Smooth muscle cell (in vitro differentiated cells): ENCODE measurements at regions not wholly inside any gene's neighbourhood (a gene's known extent, or its start where the extent isn't known, plus 50 kb on each side); places are given as distances from the start of the nearest gene placed in this dataset.
"Not testable (repeated sequence)": the region's sequence is repeated elsewhere in the genome, so short reads cannot be mapped to it uniquely, and the experiment has no call there.

Experiments
- DNase-seq: peaks from one replicate; lab custom pipeline; 2025; ENCODE audit not compliant: unreplicated experiment; lab: John Stamatoyannopoulos, UW
- H2AFZ ChIP-seq: fragments of 200-600 bp; sonication (generic); 2 replicates; pipeline ENCODE4 v1.6.0; 2016; ENCODE audit warnings: antibody characterized with exemption, low read depth, mild to moderate bottlenecking
- H3F3A ChIP-seq: fragments of 200-600 bp; sonication (generic); 2 replicates; pipeline ENCODE4 v1.6.0; 2017; ENCODE audit warnings: antibody characterized with exemption, low read depth
- H3K27ac ChIP-seq: fragments of 200-600 bp; sonication (generic); 2 replicates; pipeline ENCODE4 v1.5.1; 2016; ENCODE audit warnings: low read depth, mild to moderate bottlenecking
- H3K27me3 ChIP-seq: fragments of 200-600 bp; sonication (generic); 2 replicates; pipeline ENCODE4 v1.6.1; 2016; ENCODE audit warnings: low read depth, mild to moderate bottlenecking
- H3K36me3 ChIP-seq: fragments of 200-600 bp; sonication (generic); 2 replicates; pipeline ENCODE4 v1.5.1; 2016; ENCODE audit warnings: low read depth
- H3K4me1 ChIP-seq: fragments of 200-600 bp; sonication (generic); 2 replicates; pipeline ENCODE4 v1.5.1; 2016; ENCODE audit warnings: low read depth
- H3K4me2 ChIP-seq: fragments of 200-600 bp; sonication (generic); 2 replicates; pipeline ENCODE4 v1.6.0; 2016; ENCODE audit warnings: mild to moderate bottlenecking
- H3K4me3 ChIP-seq: fragments of 200-600 bp; sonication (generic); 2 replicates; pipeline ENCODE4 v1.5.1; 2016; ENCODE audit warnings: mild to moderate bottlenecking
- H3K79me2 ChIP-seq: fragments of 200-600 bp; sonication (generic); 2 replicates; pipeline ENCODE4 v1.6.0; 2016; ENCODE audit warnings: low read depth, mild to moderate bottlenecking
- H3K9ac ChIP-seq: fragments of 200-600 bp; sonication (generic); 2 replicates; pipeline ENCODE4 v1.6.0; 2016; ENCODE audit warnings: low read depth
- H3K9me3 ChIP-seq: fragments of 200-600 bp; sonication (generic); replicated peaks from 2 replicates; pipeline ENCODE4 v1.5.1; 2016; ENCODE audit warnings: low read depth
- H4K20me1 ChIP-seq: fragments of 200-600 bp; sonication (generic); 2 replicates; pipeline ENCODE4 v1.6.0; 2016; ENCODE audit warnings: low read depth
- WGBS: methylation state at CpG from one replicate; pipeline ENCODE4 v1.1.7; 2016; ENCODE audit warnings: low lambda C conversion rate; 5-methylcytosine and 5-hydroxymethylcytosine counted together
- TF ChIP-seq, protein P1 (sequence below): fragments of 200-600 bp; sonication (generic); IDR thresholded peaks from 2 replicates; pipeline ENCODE4 v1.5.1; 2017; ENCODE audit warnings: borderline replicate concordance, mild to moderate bottlenecking, antibody characterized with exemption; ENCODE audit not compliant: insufficient read depth, poor library complexity, severe bottlenecking

DNA sequence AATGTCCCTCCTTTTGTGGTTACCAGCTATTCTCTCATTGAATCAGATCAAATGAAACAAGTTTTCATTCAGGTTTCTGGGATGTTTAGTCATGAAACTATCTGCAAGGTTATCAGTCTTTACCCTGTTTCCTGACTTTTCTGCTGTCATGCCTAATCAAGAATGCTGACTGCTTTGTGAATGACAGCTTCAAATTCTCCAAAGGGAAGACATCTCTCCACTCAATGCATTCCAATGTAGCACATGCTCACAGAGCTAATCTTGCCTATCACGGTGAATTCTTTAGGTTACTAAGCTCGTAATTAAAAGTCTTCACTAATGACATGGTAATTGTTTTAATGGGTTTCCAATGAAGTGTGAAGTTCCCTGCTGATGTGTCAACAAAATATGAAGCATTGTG lies 1068.5 kb downstream of the PCDH7 start:
- TF ChIP-seq, protein P1, sequence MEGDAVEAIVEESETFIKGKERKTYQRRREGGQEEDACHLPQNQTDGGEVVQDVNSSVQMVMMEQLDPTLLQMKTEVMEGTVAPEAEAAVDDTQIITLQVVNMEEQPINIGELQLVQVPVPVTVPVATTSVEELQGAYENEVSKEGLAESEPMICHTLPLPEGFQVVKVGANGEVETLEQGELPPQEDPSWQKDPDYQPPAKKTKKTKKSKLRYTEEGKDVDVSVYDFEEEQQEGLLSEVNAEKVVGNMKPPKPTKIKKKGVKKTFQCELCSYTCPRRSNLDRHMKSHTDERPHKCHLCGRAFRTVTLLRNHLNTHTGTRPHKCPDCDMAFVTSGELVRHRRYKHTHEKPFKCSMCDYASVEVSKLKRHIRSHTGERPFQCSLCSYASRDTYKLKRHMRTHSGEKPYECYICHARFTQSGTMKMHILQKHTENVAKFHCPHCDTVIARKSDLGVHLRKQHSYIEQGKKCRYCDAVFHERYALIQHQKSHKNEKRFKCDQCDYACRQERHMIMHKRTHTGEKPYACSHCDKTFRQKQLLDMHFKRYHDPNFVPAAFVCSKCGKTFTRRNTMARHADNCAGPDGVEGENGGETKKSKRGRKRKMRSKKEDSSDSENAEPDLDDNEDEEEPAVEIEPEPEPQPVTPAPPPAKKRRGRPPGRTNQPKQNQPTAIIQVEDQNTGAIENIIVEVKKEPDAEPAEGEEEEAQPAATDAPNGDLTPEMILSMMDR: no peak
- Histone ChIP-seq H3K4me2 (no peak overlapping the region), H3K27ac (no peak overlapping the region)

DNA sequence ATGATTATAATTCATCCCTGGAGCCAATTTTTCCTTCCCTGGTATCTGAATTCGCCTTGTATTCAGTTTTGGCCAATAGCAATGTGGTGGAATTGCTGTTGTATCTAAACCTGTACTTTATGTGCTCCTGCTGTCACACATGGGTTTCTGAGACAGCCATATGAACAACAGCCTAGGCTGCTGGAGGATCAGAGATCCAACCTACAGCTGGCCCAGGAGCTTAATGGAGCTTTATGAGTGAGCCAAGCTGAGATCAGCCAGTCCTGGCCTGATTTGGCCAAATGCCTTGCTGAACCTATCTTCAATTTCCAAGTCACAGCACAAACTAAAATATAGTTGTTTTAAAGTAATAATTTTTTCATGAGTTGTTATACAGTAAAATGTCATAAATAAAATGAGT lies 1071.5 kb downstream of the PCDH7 start:
- Histone ChIP-seq H3K9me3 (no peaks in the 10 kb centered on the region), H3K79me2 (no peaks in the 10 kb centered on the region), H3K4me3 (no peak overlapping the region), H2AFZ (no peak overlapping the region), H3K4me2 (no peak overlapping the region), H3F3A (no peaks in the 10 kb centered on the region), H4K20me1 (no peaks in the 10 kb centered on the region), H3K27ac (no peak overlapping the region), H3K4me1 (no peaks in the 10 kb centered on the region), H3K27me3 (no peaks in the 10 kb centered on the region), H3K9ac (no peak overlapping the region), H3K36me3 (no peaks in the 10 kb centered on the region)
- WGBS: 88% methylated on average over 1 of the region's 1 CpG
- TF ChIP-seq, protein P1: no peak
- DNase-seq: no peak

More for the DNA sequence above, 1068.5 kb downstream of the PCDH7 start:
- no peaks in the 10 kb centered on the region for H4K20me1 ChIP-seq
- H3K4me3 ChIP-seq: no peak overlapping the region
- H3K36me3 ChIP-seq: no peaks in the 10 kb centered on the region
- no peaks in the 10 kb centered on the region for H3K27me3 ChIP-seq
- no peaks in the 10 kb centered on the region for H3F3A ChIP-seq
- no peaks in the 10 kb centered on the region for H3K9me3 ChIP-seq
- 35% methylated on average over 2 of the region's 2 CpGs for WGBS
- no peak overlapping the region for H2AFZ ChIP-seq
- no peaks in the 10 kb centered on the region for H3K79me2 ChIP-seq
- H3K4me1 ChIP-seq: no peaks in the 10 kb centered on the region
- DNase-seq: no peak
- no peak overlapping the region for H3K9ac ChIP-seq

DNA sequence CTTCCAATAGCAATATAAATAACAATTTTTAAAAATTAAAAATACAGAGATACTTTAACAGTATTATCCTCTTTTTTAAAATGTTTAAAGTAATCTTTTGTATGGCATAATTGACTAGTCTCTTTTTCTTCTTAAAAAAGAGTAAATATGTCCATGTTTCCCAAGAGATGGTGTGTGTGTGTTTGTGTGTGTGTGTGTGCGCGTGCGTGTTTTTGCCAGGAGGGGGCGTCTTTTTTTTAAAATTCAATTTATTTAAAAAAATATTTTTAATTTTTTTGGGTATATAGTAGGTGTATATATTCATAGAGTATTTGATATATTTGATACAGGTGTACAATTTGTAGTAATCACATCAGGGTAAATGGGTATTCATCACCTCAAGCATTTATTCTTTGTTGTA lies 1073.7 kb downstream of the PCDH7 start:
- Histone ChIP-seq H3K9ac (no peak overlapping the region), H3K27me3 (no peaks in the 10 kb centered on the region), H3K79me2 (no peaks in the 10 kb centered on the region), H3K4me1 (no peaks in the 10 kb centered on the region), H3K27ac (no peak overlapping the region), H3K4me2 (no peak overlapping the region), H3F3A (no peaks in the 10 kb centered on the region), H3K4me3 (no peak overlapping the region), H2AFZ (no peak overlapping the region), H3K36me3 (no peaks in the 10 kb centered on the region), H3K9me3 (no peaks in the 10 kb centered on the region), H4K20me1 (no peaks in the 10 kb centered on the region)
- DNase-seq: no peak
- 18% methylated on average over 4 of the region's 4 CpGs for WGBS
- TF ChIP-seq, protein P1: peak; percentile 48

DNA sequence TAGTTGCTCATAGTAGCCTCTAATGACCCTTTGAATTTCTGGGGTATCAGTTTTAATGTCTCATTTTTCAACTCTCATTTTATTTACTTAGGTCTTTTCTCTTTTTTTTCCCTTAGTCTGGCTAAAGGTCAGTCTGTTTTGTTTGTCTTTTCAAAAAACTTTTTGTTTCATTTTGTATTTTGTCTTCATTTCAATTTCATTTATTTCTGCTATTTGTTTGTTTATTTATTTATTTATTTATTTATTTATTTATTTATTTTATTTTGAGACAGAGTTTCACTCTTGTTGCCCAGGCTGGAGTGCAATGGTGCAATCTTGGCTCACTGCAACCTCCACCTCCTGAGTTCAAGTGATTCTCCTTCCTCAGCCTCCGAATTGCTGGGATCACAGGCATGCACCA lies 1076.9 kb downstream of the PCDH7 start:
- WGBS: 95% methylated on average over 1 of the region's 1 CpG
- H4K20me1 ChIP-seq, DNase-seq, H3K4me3 ChIP-seq, H3K9me3 ChIP-seq, H3K27ac ChIP-seq, H3K79me2 ChIP-seq, H2AFZ ChIP-seq, H3K36me3 ChIP-seq, H3K27me3 ChIP-seq, H3K4me1 ChIP-seq, H3K9ac ChIP-seq, H3K4me2 ChIP-seq, H3F3A ChIP-seq: not testable (repeated sequence)
